Activated naive CD4-positive, alpha-beta T cell treated with anti-CD3 and anti-CD28 coated beads, Interleukin-2, amount 50 U/mL, for 24 hours (primary cell): ENCODE measurements at regions not wholly inside any gene's neighbourhood (a gene's known extent, or its start where the extent isn't known, plus 50 kb on each side); places are given as distances from the start of the nearest gene placed in this dataset.
"Not testable (repeated sequence)": the region's sequence is repeated elsewhere in the genome, so short reads cannot be mapped to it uniquely, and the experiment has no call there.

Experiments
- H3K27ac Mint-ChIP-seq: one replicate; pipeline ENCODE4 v1.8.0; 2021; ENCODE audit warnings: mild to moderate bottlenecking, mixed read lengths
- H3K27me3 Mint-ChIP-seq: one replicate; pipeline ENCODE4 v1.8.0; 2021; ENCODE audit warnings: mixed read lengths
- H3K36me3 Mint-ChIP-seq: one replicate; pipeline ENCODE4 v1.8.0; 2021; ENCODE audit warnings: mixed read lengths
- H3K4me1 Mint-ChIP-seq: one replicate; pipeline ENCODE4 v1.8.0; 2021; ENCODE audit warnings: mixed read lengths
- H3K4me3 Mint-ChIP-seq: one replicate; pipeline ENCODE4 v1.8.0; 2021; ENCODE audit warnings: mild to moderate bottlenecking, mixed read lengths
- H3K9me3 Mint-ChIP-seq: one replicate; pipeline ENCODE4 v1.8.0; 2021; ENCODE audit warnings: mixed read lengths

- H3K27me3 Mint-ChIP-seq, result no peaks in the 10 kb centered on the region
- H3K27ac Mint-ChIP-seq, result no peak overlapping the region
- no peaks in the 10 kb centered on the region for H3K36me3 Mint-ChIP-seq
- no peaks in the 10 kb centered on the region for H3K4me1 Mint-ChIP-seq
- H3K9me3 Mint-ChIP-seq, result no peaks in the 10 kb centered on the region
- no peak overlapping the region for H3K4me3 Mint-ChIP-seq
Measured at GRCh38 chr7:12913002-12913401, 225.6 kb downstream of the ARL4A start.

GRCh38 chr7:12917801-12918200 is 230.4 kb downstream of the ARL4A start:
- Mint-ChIP-seq H3K27ac (no peak overlapping the region), H3K36me3 (no peaks in the 10 kb centered on the region), H3K4me1 (no peaks in the 10 kb centered on the region), H3K4me3 (no peak overlapping the region), H3K9me3 (no peaks in the 10 kb centered on the region), H3K27me3 (peaks cover 2% of the 10 kb centered on the region)

- Mint-ChIP-seq H3K36me3 (no peaks in the 10 kb centered on the region), H3K27me3 (peaks cover 6% of the 10 kb centered on the region), H3K9me3 (no peaks in the 10 kb centered on the region), H3K4me3 (no peak overlapping the region), H3K4me1 (no peaks in the 10 kb centered on the region), H3K27ac (no peak overlapping the region)
Measured at GRCh38 chr7:12921751-12922345, 234.4 kb downstream of the ARL4A start.

GRCh38 chr7:12923971-12924370 is 236.5 kb downstream of the ARL4A start:
- Mint-ChIP-seq H3K27ac (no peak overlapping the region), H3K9me3 (no peaks in the 10 kb centered on the region), H3K4me1 (no peaks in the 10 kb centered on the region), H3K27me3 (peaks cover 10% of the 10 kb centered on the region), H3K4me3 (no peak overlapping the region), H3K36me3 (no peaks in the 10 kb centered on the region)

GRCh38 chr7:12926206-12926605 is 238.8 kb downstream of the ARL4A start:
- no peak overlapping the region for H3K4me3 Mint-ChIP-seq

GRCh38 chr7:12927635-12928434 is 240.4 kb downstream of the ARL4A start:
- no peaks in the 10 kb centered on the region for H3K36me3 Mint-ChIP-seq
- no peak overlapping the region for H3K4me3 Mint-ChIP-seq
- no peaks in the 10 kb centered on the region for H3K4me1 Mint-ChIP-seq
- no peaks in the 10 kb centered on the region for H3K9me3 Mint-ChIP-seq
- H3K27ac Mint-ChIP-seq, result no peak overlapping the region
- peaks cover 8% of the 10 kb centered on the region for H3K27me3 Mint-ChIP-seq

More at GRCh38 chr7:12926206-12926605, 238.8 kb downstream of the ARL4A start:
- Mint-ChIP-seq H3K36me3 (no peaks in the 10 kb centered on the region), H3K9me3 (no peaks in the 10 kb centered on the region), H3K4me1 (no peaks in the 10 kb centered on the region), H3K27me3 (peaks cover 8% of the 10 kb centered on the region), H3K27ac (no peak overlapping the region)

GRCh38 chr7:12929476-12930140 is 242.2 kb downstream of the ARL4A start:
- peaks cover 4% of the 10 kb centered on the region for H3K27me3 Mint-ChIP-seq
- H3K36me3 Mint-ChIP-seq, result no peaks in the 10 kb centered on the region
- no peak overlapping the region for H3K4me3 Mint-ChIP-seq
- H3K4me1 Mint-ChIP-seq, result no peaks in the 10 kb centered on the region
- H3K9me3 Mint-ChIP-seq, result no peaks in the 10 kb centered on the region
- no peak overlapping the region for H3K27ac Mint-ChIP-seq

GRCh38 chr7:12930534-12930933 is 243.1 kb downstream of the ARL4A start:
- Mint-ChIP-seq H3K27me3 (peaks cover 4% of the 10 kb centered on the region), H3K27ac (no peak overlapping the region)

GRCh38 chr7:12931465-12931864 is 244.0 kb downstream of the ARL4A start:
- not testable (repeated sequence) for H3K9me3 Mint-ChIP-seq, H3K27ac Mint-ChIP-seq, H3K4me1 Mint-ChIP-seq, H3K4me3 Mint-ChIP-seq, H3K36me3 Mint-ChIP-seq, H3K27me3 Mint-ChIP-seq

More at GRCh38 chr7:12930534-12930933, 243.1 kb downstream of the ARL4A start:
- no peaks in the 10 kb centered on the region for H3K9me3 Mint-ChIP-seq
- no peak overlapping the region for H3K4me3 Mint-ChIP-seq
- H3K36me3 Mint-ChIP-seq, result no peaks in the 10 kb centered on the region
- H3K4me1 Mint-ChIP-seq, result no peaks in the 10 kb centered on the region

GRCh38 chr7:12939694-12940093 is 252.3 kb downstream of the ARL4A start:
- no peaks in the 10 kb centered on the region for H3K9me3 Mint-ChIP-seq
- no peaks in the 10 kb centered on the region for H3K36me3 Mint-ChIP-seq
- no peak overlapping the region for H3K27ac Mint-ChIP-seq
- no peak overlapping the region for H3K4me3 Mint-ChIP-seq
- H3K27me3 Mint-ChIP-seq, result peaks cover 4% of the 10 kb centered on the region
- no peaks in the 10 kb centered on the region for H3K4me1 Mint-ChIP-seq

GRCh38 chr7:12941512-12941911 is 254.1 kb downstream of the ARL4A start:
- peaks cover 4% of the 10 kb centered on the region for H3K27me3 Mint-ChIP-seq
- no peaks in the 10 kb centered on the region for H3K4me1 Mint-ChIP-seq
- no peaks in the 10 kb centered on the region for H3K9me3 Mint-ChIP-seq
- no peak overlapping the region for H3K27ac Mint-ChIP-seq
- no peak overlapping the region for H3K4me3 Mint-ChIP-seq
- no peaks in the 10 kb centered on the region for H3K36me3 Mint-ChIP-seq

GRCh38 chr7:12942609-12943008 is 255.2 kb downstream of the ARL4A start:
- H3K27ac Mint-ChIP-seq, result no peak overlapping the region
- no peak overlapping the region for H3K4me3 Mint-ChIP-seq
- no peaks in the 10 kb centered on the region for H3K9me3 Mint-ChIP-seq
- H3K36me3 Mint-ChIP-seq, result no peaks in the 10 kb centered on the region
- peaks cover 4% of the 10 kb centered on the region for H3K27me3 Mint-ChIP-seq
- H3K4me1 Mint-ChIP-seq, result no peaks in the 10 kb centered on the region

- no peaks in the 10 kb centered on the region for H3K4me1 Mint-ChIP-seq
- peaks cover 4% of the 10 kb centered on the region for H3K27me3 Mint-ChIP-seq
- no peaks in the 10 kb centered on the region for H3K9me3 Mint-ChIP-seq
- no peak overlapping the region for H3K4me3 Mint-ChIP-seq
- H3K27ac Mint-ChIP-seq, result no peak overlapping the region
- no peaks in the 10 kb centered on the region for H3K36me3 Mint-ChIP-seq
Measured at GRCh38 chr7:12943781-12944180, 256.3 kb downstream of the ARL4A start.

GRCh38 chr7:12945901-12946300 is 258.5 kb downstream of the ARL4A start:
- Mint-ChIP-seq H3K27me3 (no peaks in the 10 kb centered on the region), H3K27ac (no peak overlapping the region), H3K36me3 (no peaks in the 10 kb centered on the region)

GRCh38 chr7:12947465-12947864 is 260.0 kb downstream of the ARL4A start:
- Mint-ChIP-seq H3K36me3 (no peaks in the 10 kb centered on the region), H3K4me1 (no peaks in the 10 kb centered on the region), H3K27me3 (no peaks in the 10 kb centered on the region), H3K27ac (no peak overlapping the region), H3K9me3 (no peaks in the 10 kb centered on the region), H3K4me3 (no peak overlapping the region)

More at GRCh38 chr7:12945901-12946300, 258.5 kb downstream of the ARL4A start:
- Mint-ChIP-seq H3K4me1 (no peaks in the 10 kb centered on the region), H3K9me3 (no peaks in the 10 kb centered on the region), H3K4me3 (no peak overlapping the region)
